Neuron (in vitro differentiated cells): ENCODE measurements at regions not wholly inside any gene's neighbourhood (a gene's known extent, or its start where the extent isn't known, plus 50 kb on each side); places are given as distances from the start of the nearest gene placed in this dataset.

Source experiments
- H2AFZ ChIP-seq: one replicate; pipeline ENCODE4 v1.6.1; 2013; ENCODE audit warnings: low read depth, mild to moderate bottlenecking, inconsistent platforms, low read length, moderate library complexity
- H3K27me3 ChIP-seq: one replicate; pipeline ENCODE4 v1.6.1; 2013; ENCODE audit warnings: low read length; ENCODE audit not compliant: insufficient read depth
- H3K36me3 ChIP-seq: one replicate; pipeline ENCODE4 v1.6.1; 2013; ENCODE audit warnings: low read length; ENCODE audit not compliant: insufficient read depth
- H3K4me1 ChIP-seq: one replicate; pipeline ENCODE4 v1.6.1; 2013; ENCODE audit warnings: low read length; ENCODE audit not compliant: insufficient read depth
- H3K4me3 ChIP-seq: 2 replicates; pipeline ENCODE4 v1.5.1; 2013; ENCODE audit warnings: mild to moderate bottlenecking, low read length, moderate library complexity
- H3K9me3 ChIP-seq: one replicate; pipeline ENCODE4 v1.6.1; 2013; ENCODE audit warnings: low read length

DNA sequence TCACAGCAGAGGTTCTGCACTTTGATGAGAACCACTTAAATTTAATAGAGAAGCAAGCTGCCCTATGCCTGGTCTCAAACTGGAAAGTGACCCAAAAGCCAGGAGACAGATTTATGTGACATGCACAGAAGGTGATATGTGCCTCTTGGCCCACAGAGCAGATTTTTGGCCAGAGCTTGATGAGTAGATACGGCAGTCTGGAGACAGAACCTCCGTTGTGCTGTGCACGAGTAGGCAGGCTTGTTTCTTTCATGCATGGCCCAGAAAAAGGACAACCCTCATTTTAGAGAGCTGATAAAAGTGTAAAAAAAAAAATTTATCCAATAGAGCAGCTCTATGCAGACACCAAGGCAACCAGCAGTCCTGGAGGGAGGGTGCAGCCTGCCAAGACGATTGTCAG, 423.1 kb downstream of the CNTN6 start:
- no peak overlapping the region for H3K4me3 ChIP-seq

DNA sequence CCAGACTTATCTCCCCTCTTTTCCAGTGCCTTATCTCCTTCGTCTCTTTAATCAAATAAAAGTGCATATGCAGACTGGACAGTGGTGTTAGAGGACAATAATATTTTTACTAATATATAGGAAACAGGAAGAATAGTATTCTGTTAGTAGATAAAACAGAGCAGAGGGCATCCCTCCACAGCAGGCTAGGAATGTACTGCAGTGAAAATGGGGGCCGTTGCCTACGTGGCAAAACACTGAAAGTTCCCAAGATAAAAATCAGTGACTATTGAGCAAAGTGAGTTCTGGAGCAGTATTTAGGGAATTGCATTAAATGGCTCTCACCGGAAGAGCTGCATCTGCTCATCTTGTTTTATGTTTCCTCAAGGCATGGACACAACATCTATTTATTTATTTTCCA, 435.0 kb downstream of the CNTN6 start:
- Histone ChIP-seq H3K36me3 (no peaks in the 10 kb centered on the region), H3K27me3 (no peaks in the 10 kb centered on the region), H2AFZ (no peak overlapping the region), H3K4me1 (no peaks in the 10 kb centered on the region), H3K9me3 (no peaks in the 10 kb centered on the region), H3K4me3 (no peak overlapping the region)

More for the DNA sequence above, 423.1 kb downstream of the CNTN6 start:
- H3K36me3 ChIP-seq: no peaks in the 10 kb centered on the region
- no peaks in the 10 kb centered on the region for H3K9me3 ChIP-seq
- H2AFZ ChIP-seq: no peak overlapping the region
- H3K27me3 ChIP-seq: no peaks in the 10 kb centered on the region
- H3K4me1 ChIP-seq: no peaks in the 10 kb centered on the region

DNA sequence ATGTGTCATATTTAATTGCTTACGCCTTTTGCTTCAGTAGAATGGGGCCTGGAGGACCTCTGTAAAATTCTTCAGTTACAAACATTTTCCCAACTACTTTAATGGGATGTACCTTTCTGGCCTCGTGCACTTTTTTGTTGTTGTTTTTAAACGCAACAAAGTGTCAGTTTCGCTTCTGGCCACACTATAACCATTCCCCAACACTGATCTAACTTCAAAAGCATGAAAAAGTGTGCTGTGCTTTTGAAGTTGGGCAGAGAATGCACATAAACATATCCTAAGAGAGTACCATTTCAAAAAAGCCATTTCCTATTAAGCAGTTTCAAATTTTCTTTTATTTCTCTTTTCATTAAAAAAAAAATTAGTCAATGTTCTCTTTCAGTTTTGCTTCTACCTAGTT, 435.8 kb downstream of the CNTN6 start:
- Histone ChIP-seq H3K4me1 (no peaks in the 10 kb centered on the region), H2AFZ (no peak overlapping the region), H3K36me3 (no peaks in the 10 kb centered on the region), H3K4me3 (no peak overlapping the region), H3K27me3 (no peaks in the 10 kb centered on the region), H3K9me3 (no peaks in the 10 kb centered on the region)

DNA sequence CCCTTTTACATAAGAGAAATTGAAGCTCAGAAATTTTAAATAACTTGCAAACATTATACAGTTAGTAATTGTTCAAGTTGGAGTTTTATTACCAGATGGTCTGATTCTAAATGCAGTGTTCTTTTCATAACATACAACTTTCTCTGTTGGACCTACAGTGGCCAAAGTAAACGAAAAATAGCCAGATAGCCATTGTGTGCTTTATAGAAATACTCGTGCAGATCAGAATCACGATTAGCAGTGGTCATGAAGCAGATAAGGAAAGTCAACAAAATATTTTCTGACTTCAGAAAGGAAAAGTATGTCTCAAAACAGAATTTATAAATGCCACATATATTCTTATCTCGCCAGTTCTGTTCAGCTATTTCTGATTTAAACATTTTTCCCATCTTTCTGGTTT, 436.9 kb downstream of the CNTN6 start:
- Histone ChIP-seq H3K36me3 (no peaks in the 10 kb centered on the region), H3K9me3 (no peaks in the 10 kb centered on the region), H3K4me3 (no peak overlapping the region), H3K4me1 (no peaks in the 10 kb centered on the region), H2AFZ (no peak overlapping the region), H3K27me3 (no peaks in the 10 kb centered on the region)

DNA sequence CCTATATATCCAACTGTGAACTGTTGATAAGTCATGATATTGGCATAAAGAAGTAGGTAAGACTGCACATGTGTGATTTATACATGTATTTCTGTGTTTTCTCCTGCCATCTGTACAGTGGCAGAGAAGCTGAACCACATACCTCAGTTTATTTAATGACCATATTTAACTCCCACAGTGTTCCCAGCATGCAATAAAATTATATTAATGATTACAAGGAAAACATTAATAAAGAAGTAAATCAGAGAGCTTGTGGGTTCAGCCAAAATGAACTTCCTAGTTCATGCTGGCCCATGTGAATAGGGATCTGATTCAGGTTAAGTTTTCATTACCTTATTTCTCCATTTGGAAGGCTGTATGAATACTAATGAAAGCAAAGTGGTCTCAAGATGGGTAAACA, 439.2 kb downstream of the CNTN6 start:
- Histone ChIP-seq H3K27me3 (no peaks in the 10 kb centered on the region), H3K9me3 (no peaks in the 10 kb centered on the region), H3K36me3 (no peaks in the 10 kb centered on the region), H3K4me1 (no peaks in the 10 kb centered on the region), H3K4me3 (no peak overlapping the region), H2AFZ (no peak overlapping the region)

DNA sequence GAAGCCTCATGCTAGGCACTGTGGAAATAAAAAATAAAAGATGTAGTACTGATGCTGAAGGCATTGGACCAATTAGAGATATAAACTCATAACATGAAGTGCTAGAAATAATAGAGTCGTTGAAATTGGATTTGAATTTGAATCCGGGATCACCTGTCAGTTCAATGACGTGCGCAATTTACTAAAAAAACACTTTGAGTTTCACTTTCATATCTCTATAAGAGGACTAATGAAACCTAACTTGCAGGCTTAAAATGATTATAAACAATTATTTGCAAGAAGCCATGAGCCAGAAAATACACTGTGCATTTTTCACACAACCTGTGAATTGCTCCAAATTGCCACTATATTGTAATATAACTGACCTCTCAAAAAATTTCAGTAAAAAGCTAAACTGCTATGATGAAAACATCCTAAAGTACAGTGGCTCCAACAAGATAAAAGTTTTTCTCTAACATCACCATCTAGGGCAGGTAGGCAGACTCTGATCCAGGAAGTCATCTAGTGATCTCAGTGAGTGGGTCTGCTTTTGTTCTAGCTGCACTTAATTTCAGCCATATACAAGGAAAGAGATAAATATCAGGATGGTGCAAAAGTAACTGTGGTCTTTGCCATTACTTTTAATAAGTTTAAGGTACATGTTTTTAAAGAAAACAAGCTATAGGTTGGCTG, 440.2 kb downstream of the CNTN6 start:
- Histone ChIP-seq H2AFZ (no peak overlapping the region), H3K4me1 (no peaks in the 10 kb centered on the region), H3K27me3 (no peaks in the 10 kb centered on the region), H3K36me3 (no peaks in the 10 kb centered on the region), H3K4me3 (no peak overlapping the region), H3K9me3 (no peaks in the 10 kb centered on the region)

DNA sequence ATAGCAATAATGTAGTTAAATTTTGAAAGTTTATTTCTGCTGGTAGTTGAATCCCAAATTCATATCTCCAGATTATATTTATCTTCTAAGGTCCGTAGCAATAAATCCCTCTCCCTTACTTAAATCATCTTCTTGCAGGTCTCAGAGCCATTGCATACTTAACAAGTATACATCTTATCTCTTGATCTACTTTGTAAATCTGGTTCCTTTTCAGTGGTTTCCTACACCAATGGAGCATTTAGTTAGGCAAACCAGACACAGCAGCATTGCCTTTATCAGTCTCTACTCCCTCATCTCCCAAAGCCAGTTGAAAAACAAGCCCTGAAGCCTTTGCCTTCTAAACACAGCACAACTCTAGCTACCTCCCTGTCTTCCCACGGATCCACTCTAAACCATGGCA, 440.9 kb downstream of the CNTN6 start:
- Histone ChIP-seq H3K9me3 (no peaks in the 10 kb centered on the region), H3K27me3 (no peaks in the 10 kb centered on the region), H3K4me3 (no peak overlapping the region), H3K36me3 (no peaks in the 10 kb centered on the region), H2AFZ (no peak overlapping the region), H3K4me1 (no peaks in the 10 kb centered on the region)

DNA sequence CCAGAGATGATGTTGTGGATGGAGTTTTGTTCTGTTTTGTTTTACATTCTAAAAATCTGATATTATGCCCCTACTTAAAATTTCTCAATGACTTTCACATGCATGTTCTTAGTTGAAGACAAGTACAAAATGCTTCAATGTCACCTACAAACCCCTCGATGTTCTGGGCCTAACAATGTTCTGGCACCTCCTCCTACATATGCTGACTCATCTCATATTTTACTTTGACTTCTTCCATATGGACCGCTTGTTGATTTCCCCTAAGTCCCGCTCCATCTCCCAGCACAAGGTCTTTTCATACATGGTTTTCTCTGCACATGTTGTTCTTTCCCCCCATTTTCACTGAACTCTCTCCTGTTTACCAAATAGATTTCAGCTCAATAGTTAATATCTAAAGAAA, 441.4 kb downstream of the CNTN6 start:
- H2AFZ ChIP-seq: no peak overlapping the region
- no peaks in the 10 kb centered on the region for H3K36me3 ChIP-seq
- no peaks in the 10 kb centered on the region for H3K27me3 ChIP-seq

DNA sequence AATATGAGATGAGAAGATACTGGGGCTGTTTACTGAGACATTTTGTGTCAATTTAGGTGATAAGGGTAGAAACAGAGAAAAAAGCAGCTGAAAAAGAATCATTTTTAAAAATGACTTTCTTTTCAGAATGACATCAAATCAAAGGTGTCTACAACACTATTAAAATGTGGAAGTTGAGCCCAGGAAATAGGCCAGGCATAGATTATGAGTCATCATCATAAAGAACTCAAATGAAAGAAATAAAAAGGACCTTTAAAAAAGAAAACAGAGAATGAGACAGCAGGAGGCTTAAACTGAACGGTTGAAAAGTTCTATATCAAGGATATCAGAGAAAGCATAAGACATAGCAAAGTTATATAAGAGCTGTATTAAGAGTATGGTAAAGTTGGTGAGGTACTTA, 442.5 kb downstream of the CNTN6 start:
- Histone ChIP-seq H3K4me1 (no peaks in the 10 kb centered on the region), H2AFZ (no peak overlapping the region), H3K36me3 (no peaks in the 10 kb centered on the region), H3K9me3 (no peaks in the 10 kb centered on the region), H3K4me3 (no peak overlapping the region), H3K27me3 (no peaks in the 10 kb centered on the region)

More for the DNA sequence above, 441.4 kb downstream of the CNTN6 start:
- Histone ChIP-seq H3K9me3 (no peaks in the 10 kb centered on the region), H3K4me1 (no peaks in the 10 kb centered on the region), H3K4me3 (no peak overlapping the region)

DNA sequence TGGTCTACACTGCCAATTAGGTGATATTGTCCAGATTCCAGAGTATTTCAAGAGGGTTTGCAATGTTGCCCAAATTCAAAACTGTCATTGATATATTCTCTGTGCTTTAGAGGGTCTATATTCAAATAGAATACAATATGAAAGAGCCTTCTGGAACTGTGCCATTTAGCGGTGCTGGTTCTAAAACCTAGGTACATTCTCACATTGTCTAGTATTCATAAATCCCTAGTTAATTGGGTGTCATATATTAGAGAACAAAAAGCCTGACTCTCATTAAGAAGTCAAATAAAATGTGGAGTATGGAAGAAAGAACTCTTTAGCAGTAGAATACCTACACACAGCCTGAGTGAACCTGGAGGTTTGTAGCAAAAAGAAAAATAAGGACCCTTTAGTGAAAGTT, 447.9 kb downstream of the CNTN6 start:
- no peaks in the 10 kb centered on the region for H3K4me1 ChIP-seq
- no peaks in the 10 kb centered on the region for H3K36me3 ChIP-seq
- H3K27me3 ChIP-seq: no peaks in the 10 kb centered on the region
- H3K9me3 ChIP-seq: no peaks in the 10 kb centered on the region
- no peak overlapping the region for H3K4me3 ChIP-seq
- H2AFZ ChIP-seq: no peak overlapping the region

DNA sequence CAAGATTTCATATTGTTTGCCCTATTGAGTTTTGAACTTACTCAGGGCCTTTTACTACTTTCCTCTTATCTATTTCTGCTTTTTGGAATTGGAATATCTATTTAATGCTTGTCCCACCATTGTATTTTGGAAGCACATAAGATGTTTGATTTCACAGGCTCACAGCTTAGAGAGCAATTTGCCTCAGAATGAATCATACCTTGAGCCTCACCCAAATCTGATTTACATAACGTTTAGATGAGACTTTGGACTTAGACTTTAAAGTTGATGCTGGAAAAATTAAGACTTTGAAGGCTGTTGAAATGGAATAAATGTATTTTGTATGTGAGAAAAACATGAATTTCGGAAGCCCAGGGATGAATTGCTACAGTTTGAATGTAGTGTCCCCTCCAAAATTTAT, 458.9 kb downstream of the CNTN6 start:
- Histone ChIP-seq H3K9me3 (no peaks in the 10 kb centered on the region), H3K36me3 (no peaks in the 10 kb centered on the region), H3K27me3 (no peaks in the 10 kb centered on the region), H3K4me1 (no peaks in the 10 kb centered on the region), H2AFZ (no peak overlapping the region), H3K4me3 (no peak overlapping the region)

DNA sequence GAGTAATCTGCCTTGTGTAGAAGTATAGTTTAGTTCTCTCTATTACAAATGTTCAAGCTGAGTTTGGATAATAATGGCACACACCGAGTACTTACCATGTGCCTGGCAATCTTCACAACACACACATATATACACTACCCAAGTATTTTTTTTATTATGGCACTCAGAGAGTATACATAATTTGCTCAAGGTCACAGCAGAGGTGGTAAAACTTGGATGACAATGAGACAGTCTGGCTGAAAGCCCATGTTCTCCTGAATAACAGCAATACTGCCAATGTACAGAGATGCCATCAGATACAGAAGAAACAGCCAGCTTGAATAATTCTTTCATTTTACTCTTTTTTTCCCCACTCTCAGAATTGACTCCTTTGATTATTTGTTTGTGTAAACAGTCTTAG, 460.0 kb downstream of the CNTN6 start:
- no peaks in the 10 kb centered on the region for H3K4me1 ChIP-seq
- H3K27me3 ChIP-seq: no peaks in the 10 kb centered on the region
- no peaks in the 10 kb centered on the region for H3K9me3 ChIP-seq
- H3K36me3 ChIP-seq: no peaks in the 10 kb centered on the region
- no peak overlapping the region for H3K4me3 ChIP-seq
- H2AFZ ChIP-seq: no peak overlapping the region

DNA sequence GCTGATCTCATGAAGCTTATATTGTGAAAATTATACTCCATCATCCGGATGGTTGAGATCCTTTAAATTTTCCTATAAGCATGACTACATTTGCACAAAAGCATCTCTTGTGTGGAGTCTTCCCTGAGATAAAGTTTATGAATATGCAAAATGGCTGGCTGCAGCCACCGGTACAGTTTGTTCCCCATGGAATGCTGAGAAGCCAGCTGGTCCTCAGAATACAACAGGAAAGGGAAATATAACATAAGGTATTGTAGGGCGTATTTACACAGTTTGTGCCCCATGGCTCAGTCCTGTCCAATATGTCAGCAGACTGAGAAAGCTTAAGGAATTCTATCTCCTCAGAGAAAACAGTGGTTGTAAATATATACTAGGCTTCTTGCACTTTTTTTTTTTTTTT, 468.6 kb downstream of the CNTN6 start:
- Histone ChIP-seq H3K9me3 (no peaks in the 10 kb centered on the region), H2AFZ (no peak overlapping the region), H3K4me3 (no peak overlapping the region), H3K4me1 (no peaks in the 10 kb centered on the region), H3K36me3 (no peaks in the 10 kb centered on the region), H3K27me3 (no peaks in the 10 kb centered on the region)

DNA sequence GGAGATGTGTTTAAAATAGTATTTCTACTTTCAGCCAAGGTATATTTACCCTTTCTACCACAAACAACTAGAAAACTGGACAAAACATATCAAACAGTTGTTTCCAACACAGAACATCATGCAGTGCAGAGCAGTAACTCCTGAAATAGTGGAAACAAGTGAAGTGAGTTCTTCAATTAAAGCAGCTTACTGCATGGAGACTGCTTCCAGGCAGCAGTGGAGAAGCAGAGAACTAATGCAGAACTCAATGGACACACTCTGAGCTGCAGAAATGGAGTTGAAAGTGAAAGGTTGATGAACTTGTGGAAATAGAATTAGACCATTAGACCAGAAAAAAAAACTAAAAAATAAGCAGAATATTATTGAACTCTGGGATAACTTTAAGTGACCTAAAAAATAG, 478.9 kb downstream of the CNTN6 start:
- H3K27me3 ChIP-seq: no peaks in the 10 kb centered on the region
- H3K9me3 ChIP-seq: no peaks in the 10 kb centered on the region
- H3K36me3 ChIP-seq: no peaks in the 10 kb centered on the region
- H3K4me3 ChIP-seq: no peak overlapping the region
- no peak overlapping the region for H2AFZ ChIP-seq
- H3K4me1 ChIP-seq: no peaks in the 10 kb centered on the region
